Astrocyte of the cerebellum (primary cell): ENCODE measurements at regions not wholly inside any gene's neighbourhood (a gene's known extent, or its start where the extent isn't known, plus 50 kb on each side); places are given as distances from the start of the nearest gene placed in this dataset.
"Not testable (repeated sequence)": the region's sequence is repeated elsewhere in the genome, so short reads cannot be mapped to it uniquely, and the experiment has no call there.

ENCODE experiments used
- DNase-seq: peaks from one replicate; pipeline ENCODE4 v3.0.0-alpha.2; 2011; ENCODE audit warnings: low read depth
- H3K4me3 ChIP-seq: 2 replicates; pipeline ENCODE4 v1.5.1; 2011; ENCODE audit warnings: mild to moderate bottlenecking, low read depth, low read length, moderate library complexity
- CTCF ChIP-seq: IDR thresholded peaks from 2 replicates; pipeline ENCODE4 v1.5.1; 2012; ENCODE audit warnings: low read length, low read depth, moderate library complexity, mild to moderate bottlenecking; ENCODE audit errors: missing control alignments
- in situ Hi-C: cut with HindIII; loops from 2 replicates; pipeline ENCODE4 v1.10.0; 2017; ENCODE audit warnings: low sequenced_read_pairs

GRCh38 chr17:83019376-83019775 lies 60.0 kb upstream of the METRNL start:
- no peak overlapping the region for H3K4me3 ChIP-seq
- in situ Hi-C loops = no loop called here
- TF ChIP-seq CTCF = no peak

GRCh38 chr17:83024218-83024971 lies 55.0 kb upstream of the METRNL start:
- no peak overlapping the region for H3K4me3 ChIP-seq
- in situ Hi-C loops = no loop called here
- no peak for TF ChIP-seq CTCF
- no peak for DNase-seq

More at GRCh38 chr17:83019376-83019775, 60.0 kb upstream of the METRNL start:
- DNase-seq = no peak

- H3K4me3 ChIP-seq = no peak overlapping the region
- in situ Hi-C loops = no loop called here
- no peak for TF ChIP-seq CTCF
- DNase-seq = no peak
Measured at GRCh38 chr17:83025636-83026280, 53.7 kb upstream of the METRNL start.

DNA sequence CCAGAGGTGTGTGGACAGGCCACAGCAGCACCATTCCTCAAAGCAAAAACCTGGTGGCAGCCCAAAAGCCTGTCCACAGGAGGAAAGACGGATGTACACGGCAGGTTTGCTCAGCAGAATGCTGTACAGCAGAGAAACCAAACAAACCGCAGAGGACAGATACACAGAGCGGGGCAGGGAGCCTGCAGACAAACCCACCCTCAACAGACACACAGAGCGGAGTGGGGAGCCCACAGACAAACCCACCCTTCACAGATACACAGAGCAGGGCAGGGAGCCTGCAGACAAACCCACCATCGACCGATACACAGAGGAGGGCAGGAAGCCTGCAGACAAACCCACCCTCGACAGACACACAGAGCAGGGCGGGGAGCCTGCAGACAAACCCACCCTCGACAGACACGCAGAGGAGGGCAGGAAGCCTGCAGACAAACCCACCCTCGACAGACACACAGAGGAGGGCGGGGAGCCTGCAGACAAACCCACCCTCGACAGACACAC lies 53.0 kb upstream of the METRNL start:
- in situ Hi-C loops = no loop called here
- DNase-seq = no peak
- TF ChIP-seq CTCF = no peak
- H3K4me3 ChIP-seq = no peak overlapping the region

GRCh38 chr17:83026921-83027320 lies 52.5 kb upstream of the METRNL start:
- DNase-seq, in situ Hi-C loops, H3K4me3 ChIP-seq: not testable (repeated sequence)

DNA sequence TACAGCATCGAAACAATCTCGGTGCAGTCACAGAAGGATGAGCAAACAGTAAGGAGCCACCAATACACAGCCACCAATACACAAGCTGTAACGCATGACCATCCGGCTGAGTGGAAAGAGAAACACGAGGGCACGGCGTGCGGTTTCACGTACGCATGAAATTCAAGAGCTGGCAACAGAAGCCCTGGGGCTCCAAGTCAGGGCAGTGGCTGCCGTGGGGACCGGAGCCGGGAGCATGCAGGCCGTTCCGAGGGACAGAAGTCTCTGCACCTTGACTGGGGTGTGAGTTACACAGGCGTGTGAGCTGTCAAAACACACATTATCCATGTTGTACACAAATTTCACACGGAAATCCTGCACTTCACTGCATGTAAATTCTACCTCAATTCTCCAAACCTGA lies 50.6 kb upstream of the METRNL start:
- in situ Hi-C loops = no loop called here
- DNase-seq = no peak
- no peak for TF ChIP-seq CTCF
- no peak overlapping the region for H3K4me3 ChIP-seq

- no peak for TF ChIP-seq CTCF
- DNase-seq = no peak
- in situ Hi-C loops = no loop called here
- H3K4me3 ChIP-seq = no peak overlapping the region
Measured at GRCh38 chr17:83029571-83029970, 49.8 kb upstream of the METRNL start.
